SK-N-SH (cell line): ENCODE measurements at regions not wholly inside any gene's neighbourhood (a gene's known extent, or its start where the extent isn't known, plus 50 kb on each side); places are given as distances from the start of the nearest gene placed in this dataset.

Experiments used
- CTCF ChIA-PET: fragments of 300-600, 350-600 bp; formaldehyde crosslinking; extraction: SDS; loops from one replicate; lab custom pipeline; 2021; lab: Yijun Ruan, JAX
- POLR2A ChIA-PET: fragments of 350-600 bp; sonication (Branson Sonifier 250); formaldehyde crosslinking; extraction: SDS; loops from one replicate; lab custom pipeline; 2020; ENCODE audit warnings: antibody characterized with exemption, inconsistent platforms; lab: Yijun Ruan, JAX
- DNase-seq: peaks from one replicate; pipeline ENCODE4 v3.0.0; 2012
- H2AFZ ChIP-seq: fragments of 200-600 bp; sonication (generic); 2 replicates; pipeline ENCODE4 v1.8.1; 2016; ENCODE audit warnings: antibody characterized with exemption, mild to moderate bottlenecking, low read depth
- H3F3A ChIP-seq: fragments of 200-600 bp; sonication (generic); replicated peaks from 2 replicates; pipeline ENCODE3; 2016; ENCODE audit warnings: antibody characterized with exemption, mild to moderate bottlenecking; ENCODE audit not compliant: insufficient read depth
- H3K27ac ChIP-seq, 2 experiments: fragments of 200-500 bp in 1 of 2; fragments of 200-600 bp in 1 of 2; sonication (Bioruptor generic) in 1 of 2; sonication (generic), shearing (Covaris generic) in 1 of 2; 2 replicates each; pipeline versions ENCODE4 v1.5.1 to v1.6.1; 2014 to 2016; ENCODE audit warnings: low read depth in 2 of 2, inconsistent platforms in 1 of 2, low read length in 1 of 2, mild to moderate bottlenecking in 1 of 2, mixed read lengths in 1 of 2
- H3K27me3 ChIP-seq: fragments of 200-600 bp; sonication (generic), shearing (Covaris generic); 2 replicates; pipeline ENCODE4 v1.6.1; 2016; ENCODE audit warnings: mixed run types; ENCODE audit not compliant: insufficient read depth
- H3K36me3 ChIP-seq, 2 experiments: fragments of 200-500 bp in 1 of 2; fragments of 200-600 bp in 1 of 2; sonication (Bioruptor generic) in 1 of 2; sonication (generic) in 1 of 2; replicated peaks in 1 of 2; 2 replicates each; pipeline versions ENCODE3 to v1.5.1; 2014 to 2016; ENCODE audit warnings: low read length in 1 of 2, mild to moderate bottlenecking in 1 of 2; ENCODE audit not compliant: insufficient read depth in 2 of 2, control insufficient read depth in 1 of 2
- H3K4me1 ChIP-seq, 2 experiments: fragments of 200-500 bp in 1 of 2; fragments of 200-600 bp in 1 of 2; sonication (Bioruptor generic) in 1 of 2; sonication (generic), shearing (Covaris generic) in 1 of 2; 2 replicates each; pipeline versions ENCODE4 v1.5.1 to v1.6.1; 2014 to 2016; ENCODE audit warnings: low read depth in 1 of 2, low read length in 1 of 2, mixed run types in 1 of 2; ENCODE audit not compliant: insufficient read depth in 2 of 2, control insufficient read depth in 1 of 2
- H3K4me2 ChIP-seq: fragments of 200-600 bp; sonication (generic), shearing (Covaris generic); 2 replicates; pipeline ENCODE4 v1.6.1; 2017; ENCODE audit warnings: mixed run types
- H3K4me3 ChIP-seq, 2 experiments: fragments of 200-500 bp in 1 of 2; fragments of 200-600 bp in 1 of 2; sonication (Bioruptor generic) in 1 of 2; sonication (generic), shearing (Covaris generic) in 1 of 2; 2 replicates each; pipeline versions ENCODE4 v1.5.1 to v1.8.1; 2014 to 2016; ENCODE audit warnings: low read depth in 2 of 2, inconsistent platforms in 1 of 2, low read length in 1 of 2, mild to moderate bottlenecking in 1 of 2, mixed read lengths in 1 of 2, moderate library complexity in 1 of 2
- H3K79me2 ChIP-seq: fragments of 200-600 bp; sonication (generic); 2 replicates; pipeline ENCODE4 v1.8.1; 2017; ENCODE audit warnings: mild to moderate bottlenecking; ENCODE audit not compliant: insufficient read depth
- H3K9ac ChIP-seq: fragments of 200-600 bp; sonication (generic); 2 replicates; pipeline ENCODE4 v1.6.1; 2017; ENCODE audit warnings: mixed run types
- H3K9me2 ChIP-seq: fragments of 200-600 bp; sonication (generic); 2 replicates; pipeline ENCODE4 v1.6.1; 2017; ENCODE audit warnings: mixed run types
- H3K9me3 ChIP-seq: fragments of 200-600 bp; sonication (generic); 2 replicates; pipeline ENCODE4 v1.6.1; 2017; ENCODE audit warnings: mixed run types, mild to moderate bottlenecking, moderate library complexity
- H4K20me1 ChIP-seq: fragments of 200-600 bp; sonication (generic); 2 replicates; pipeline ENCODE4 v1.6.1; 2017; ENCODE audit warnings: mild to moderate bottlenecking, mixed run types; ENCODE audit not compliant: insufficient read depth
- FOSL2 ChIP-seq: IDR thresholded peaks from 2 replicates; pipeline ENCODE4 v1.4.0; 2012; ENCODE audit warnings: low read depth, mild to moderate bottlenecking, moderate library complexity, borderline replicate concordance
- FOXM1 ChIP-seq: IDR thresholded peaks from 2 replicates; pipeline ENCODE4 v1.4.0; 2012; ENCODE audit warnings: low read depth, mild to moderate bottlenecking
- MEF2A ChIP-seq: IDR thresholded peaks from 2 replicates; pipeline ENCODE4 v1.4.0; 2012; ENCODE audit warnings: low read depth, borderline replicate concordance
- MXI1 ChIP-seq: IDR thresholded peaks from 2 replicates; pipeline ENCODE4 v1.6.1; 2012; ENCODE audit warnings: mild to moderate bottlenecking, low read depth, low read length, improper control_type of control experiment
- NRF1 ChIP-seq: IDR thresholded peaks from 2 replicates; pipeline ENCODE4 v1.6.1; 2012; ENCODE audit warnings: low read depth, mild to moderate bottlenecking, low read length
- RCOR1 ChIP-seq: fragments of 150-350 bp; IDR thresholded peaks from 2 replicates; pipeline ENCODE4 v1.6.1; 2017; ENCODE audit warnings: antibody characterized with exemption, low read length
- RFX5 ChIP-seq: IDR thresholded peaks from 2 replicates; pipeline ENCODE4 v1.6.1; 2012; ENCODE audit warnings: mild to moderate bottlenecking, improper control_type of control experiment, low read length
- SIN3A ChIP-seq: IDR thresholded peaks from 2 replicates; pipeline ENCODE4 v1.6.1; 2012; ENCODE audit warnings: low read depth, mild to moderate bottlenecking, low read length, moderate library complexity, borderline replicate concordance
- TAF1 ChIP-seq: IDR thresholded peaks from 2 replicates; pipeline ENCODE4 v1.6.1; 2012; ENCODE audit warnings: low read depth, mild to moderate bottlenecking, low read length, moderate library complexity, borderline replicate concordance
- TEAD4 ChIP-seq: IDR thresholded peaks from 2 replicates; pipeline ENCODE4 v1.4.0; 2012; ENCODE audit warnings: mild to moderate bottlenecking, borderline replicate concordance; ENCODE audit not compliant: insufficient read depth
- USF2 ChIP-seq: fragments of 150-350 bp; IDR thresholded peaks from 2 replicates; pipeline ENCODE4 v1.6.1; 2017; ENCODE audit warnings: antibody characterized with exemption, low read length, low read depth, borderline replicate concordance
- YY1 ChIP-seq: IDR thresholded peaks from 2 replicates; pipeline ENCODE4 v1.4.0; 2012; ENCODE audit warnings: low read depth, mild to moderate bottlenecking
- WGBS: methylation state at CpG from one replicate; pipeline ENCODE4 v1.1.6; 2017; ENCODE audit warnings: low lambda C conversion rate; 5-methylcytosine and 5-hydroxymethylcytosine counted together
- TF ChIP-seq, protein P1 (sequence below): IDR thresholded peaks from 2 replicates; pipeline ENCODE4 v1.4.0; 2012; ENCODE audit warnings: low read depth
- TF ChIP-seq, protein P2 (sequence below): IDR thresholded peaks from 2 replicates; pipeline ENCODE4 v1.4.0; 2012; ENCODE audit warnings: low read depth, borderline replicate concordance

DNA sequence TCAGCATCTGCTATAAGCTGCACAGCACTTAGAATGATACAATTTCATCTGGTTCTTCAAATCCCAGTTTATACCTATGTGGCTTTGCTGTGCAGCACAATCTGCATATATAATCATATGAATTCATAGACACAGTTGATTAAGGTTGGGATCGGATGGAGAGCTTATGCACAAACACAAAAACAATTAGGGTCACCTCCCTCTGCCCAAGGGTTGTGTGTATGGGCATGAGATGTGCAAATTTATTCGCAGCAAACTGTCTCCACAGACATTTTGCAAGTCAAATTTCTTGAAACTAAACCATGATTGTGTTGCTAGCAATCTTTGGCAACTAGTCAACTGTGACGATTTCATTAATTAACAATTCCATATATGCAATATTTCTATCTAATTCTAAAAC is 955.7 kb downstream of the SORCS3 start:
- Histone ChIP-seq H3K9me3 (0 out of 2 replicates have a peak, but pooled peaks cover 4% of the 10 kb centered on the region), H3K4me3 (no peak overlapping the region), H3K4me2 (no peak overlapping the region), H3K79me2 (no peaks in the 10 kb centered on the region), H3F3A (no peaks in the 10 kb centered on the region), H3K4me1 (no peaks in the 10 kb centered on the region), H3K27me3 (no peaks in the 10 kb centered on the region), H3K36me3 (no peaks in the 10 kb centered on the region), H4K20me1 (no peaks in the 10 kb centered on the region), H3K9me2 (no peaks in the 10 kb centered on the region), H3K27ac (no peak overlapping the region), H2AFZ (no peak overlapping the region), H3K9ac (no peak overlapping the region)
- 16% methylated on average over 3 of the region's 3 CpGs for WGBS
- no peak for DNase-seq
- ChIA-PET POLR2A (no interaction called here), CTCF (interaction anchor here (0.5 kb wide), 1 partner anchor 1035 kb away, joined by 4 read pairs; no protein-coding TSS in a partner anchor)
- TF ChIP-seq TEAD4: no peak
- TF ChIP-seq MEF2A: no peak
- TF ChIP-seq RCOR1: no peak
- no peak for TF ChIP-seq NRF1
- TF ChIP-seq, protein P1, sequence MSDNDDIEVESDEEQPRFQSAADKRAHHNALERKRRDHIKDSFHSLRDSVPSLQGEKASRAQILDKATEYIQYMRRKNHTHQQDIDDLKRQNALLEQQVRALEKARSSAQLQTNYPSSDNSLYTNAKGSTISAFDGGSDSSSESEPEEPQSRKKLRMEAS: no peak
- no peak for TF ChIP-seq TAF1
- TF ChIP-seq RFX5: no peak
- TF ChIP-seq SIN3A: no peak
- TF ChIP-seq USF2: no peak

GRCh38 chr10:105594296-105594695 is 953.2 kb downstream of the SORCS3 start:
- Histone ChIP-seq H3K9ac (no peak overlapping the region), H3K9me3 (0 out of 2 replicates have a peak, but pooled peaks cover 4% of the 10 kb centered on the region), H3K27me3 (no peaks in the 10 kb centered on the region), H3K4me1 (no peaks in the 10 kb centered on the region), H3K4me3 (no peak overlapping the region), H3K79me2 (no peaks in the 10 kb centered on the region), H3K4me2 (no peak overlapping the region), H2AFZ (no peak overlapping the region), H4K20me1 (no peaks in the 10 kb centered on the region), H3K9me2 (no peaks in the 10 kb centered on the region)
- no peak for DNase-seq
- POLR2A ChIA-PET: no interaction called here
- 28% methylated on average over 2 of the region's 2 CpGs for WGBS
- TF ChIP-seq USF2 (no peak), FOSL2 (no peak), FOXM1 (no peak), MXI1 (no peak), RFX5 (no peak), YY1 (no peak)
- TF ChIP-seq, protein P2, sequence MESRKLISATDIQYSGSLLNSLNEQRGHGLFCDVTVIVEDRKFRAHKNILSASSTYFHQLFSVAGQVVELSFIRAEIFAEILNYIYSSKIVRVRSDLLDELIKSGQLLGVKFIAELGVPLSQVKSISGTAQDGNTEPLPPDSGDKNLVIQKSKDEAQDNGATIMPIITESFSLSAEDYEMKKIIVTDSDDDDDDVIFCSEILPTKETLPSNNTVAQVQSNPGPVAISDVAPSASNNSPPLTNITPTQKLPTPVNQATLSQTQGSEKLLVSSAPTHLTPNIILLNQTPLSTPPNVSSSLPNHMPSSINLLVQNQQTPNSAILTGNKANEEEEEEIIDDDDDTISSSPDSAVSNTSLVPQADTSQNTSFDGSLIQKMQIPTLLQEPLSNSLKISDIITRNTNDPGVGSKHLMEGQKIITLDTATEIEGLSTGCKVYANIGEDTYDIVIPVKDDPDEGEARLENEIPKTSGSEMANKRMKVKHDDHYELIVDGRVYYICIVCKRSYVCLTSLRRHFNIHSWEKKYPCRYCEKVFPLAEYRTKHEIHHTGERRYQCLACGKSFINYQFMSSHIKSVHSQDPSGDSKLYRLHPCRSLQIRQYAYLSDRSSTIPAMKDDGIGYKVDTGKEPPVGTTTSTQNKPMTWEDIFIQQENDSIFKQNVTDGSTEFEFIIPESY: no peak
- TF ChIP-seq, all 33 proteins: peak for 0
- Histone ChIP-seq H3F3A (no peaks in the 10 kb centered on the region), H3K27ac (no peak overlapping the region), H3K36me3 (no peaks in the 10 kb centered on the region)
- CTCF ChIA-PET: no interaction called here
